ENCODE measurements at regions not wholly inside any gene's neighbourhood (a gene's known extent, or its start where the extent isn't known, plus 50 kb on each side); places are given as distances from the start of the nearest gene placed in this dataset.

DNA sequence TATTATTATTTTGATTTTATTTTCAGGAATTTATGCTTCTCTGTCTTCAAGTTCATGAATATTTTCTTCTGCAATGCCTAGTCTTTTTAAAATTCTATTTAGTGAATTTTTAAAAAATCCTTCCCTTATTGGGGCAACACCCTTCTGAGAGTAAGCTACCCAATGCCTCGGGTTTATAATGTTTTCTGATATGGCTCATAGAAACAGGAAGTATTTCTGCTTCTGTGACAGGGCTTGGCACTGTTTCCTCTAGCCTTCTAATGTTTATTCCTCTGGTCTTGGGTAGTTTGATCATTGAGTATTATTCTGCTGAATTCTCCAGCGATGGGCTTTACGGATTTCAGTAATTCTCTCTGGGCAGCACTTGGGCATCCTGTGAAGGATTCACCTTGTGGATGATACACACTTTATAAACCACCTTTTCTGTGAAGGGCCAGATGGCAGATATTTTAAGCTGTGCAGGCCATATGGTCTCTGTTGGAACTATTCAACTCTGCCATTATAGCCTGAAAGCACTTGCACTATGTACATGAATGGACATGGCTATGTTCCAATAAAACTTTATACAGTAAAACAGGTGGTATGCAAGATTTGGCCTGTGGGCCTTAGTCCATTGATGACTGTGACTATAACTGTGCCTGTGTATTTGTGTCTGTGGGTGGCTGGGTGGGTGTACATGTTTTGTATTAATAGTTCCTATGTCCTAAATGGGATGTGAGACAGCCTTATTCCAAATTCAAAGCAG lies 95.9 kb upstream of the FAT1 start:
- no peaks in the 10 kb centered on the region for H3K36me3 ChIP-seq (ENCODE audit: control insufficient read depth, insufficient read depth, low read length)
- H3K4me1 ChIP-seq (ENCODE audit: control insufficient read depth, insufficient read depth, low read length, poor library complexity, severe bottlenecking) = no peaks in the 10 kb centered on the region
- WGBS, 2 experiments (ENCODE audit: insufficient coverage in 2 of 2) = no CpG with 5 or more reads among the region's 3 CpGs
- no peak overlapping the region for H3K27ac ChIP-seq (ENCODE audit: low read depth, low read length, severe bottlenecking)
- no peak overlapping the region for H3K4me3 ChIP-seq (ENCODE audit: extremely low read depth, insufficient read depth, low read length, poor library complexity, severe bottlenecking)
- no peaks in the 10 kb centered on the region for H3K9me3 ChIP-seq (ENCODE audit: control insufficient read depth, low read length)

- WGBS, 2 experiments (ENCODE audit: insufficient coverage in 2 of 2) = 94% methylated on average over 2 of the region's 4 CpGs; no CpG with 5 or more reads in 1 of the 2 experiments
- H3K9me3 ChIP-seq (ENCODE audit: control insufficient read depth, low read length) = no peaks in the 10 kb centered on the region
- H3K27ac ChIP-seq (ENCODE audit: low read depth, low read length, severe bottlenecking) = no peak overlapping the region
- H3K4me1 ChIP-seq (ENCODE audit: control insufficient read depth, insufficient read depth, low read length, poor library complexity, severe bottlenecking) = no peaks in the 10 kb centered on the region
- H3K36me3 ChIP-seq (ENCODE audit: control insufficient read depth, insufficient read depth, low read length) = no peaks in the 10 kb centered on the region
- no peak overlapping the region for H3K4me3 ChIP-seq (ENCODE audit: extremely low read depth, insufficient read depth, low read length, poor library complexity, severe bottlenecking)
These were observed 96.8 kb upstream of the FAT1 start for GRCh38 chr4:186820391-186820891.

DNA sequence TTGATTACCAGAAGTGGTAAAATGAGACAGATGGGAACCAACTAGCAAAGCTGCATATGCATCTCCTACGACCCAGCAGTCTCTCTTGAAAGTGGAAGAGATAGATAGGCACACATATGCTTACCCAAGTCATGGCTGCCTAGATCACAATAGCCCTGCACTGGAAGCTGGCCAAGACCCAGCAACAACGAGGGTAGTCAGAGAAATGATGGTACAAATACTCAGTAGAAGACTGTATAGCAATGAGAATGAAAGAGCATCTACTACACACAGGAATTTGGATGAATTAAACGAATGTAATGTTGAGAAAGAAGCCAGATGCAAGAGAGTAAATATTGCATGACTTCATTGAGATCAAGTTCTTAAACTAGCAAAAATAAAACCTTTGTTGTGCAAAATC lies 100.3 kb upstream of the FAT1 start:
- 100% methylated on average over 1 to 2 of the region's 3 CpGs for WGBS, 2 experiments (ENCODE audit: insufficient coverage in 2 of 2)
- H3K4me3 ChIP-seq (ENCODE audit: extremely low read depth, insufficient read depth, low read length, poor library complexity, severe bottlenecking) = no peak overlapping the region
- no peaks in the 10 kb centered on the region for H3K4me1 ChIP-seq (ENCODE audit: control insufficient read depth, insufficient read depth, low read length, poor library complexity, severe bottlenecking)
- H3K36me3 ChIP-seq (ENCODE audit: control insufficient read depth, insufficient read depth, low read length) = no peaks in the 10 kb centered on the region
- H3K9me3 ChIP-seq (ENCODE audit: control insufficient read depth, low read length) = no peaks in the 10 kb centered on the region
- no peak overlapping the region for H3K27ac ChIP-seq (ENCODE audit: low read depth, low read length, severe bottlenecking)

DNA sequence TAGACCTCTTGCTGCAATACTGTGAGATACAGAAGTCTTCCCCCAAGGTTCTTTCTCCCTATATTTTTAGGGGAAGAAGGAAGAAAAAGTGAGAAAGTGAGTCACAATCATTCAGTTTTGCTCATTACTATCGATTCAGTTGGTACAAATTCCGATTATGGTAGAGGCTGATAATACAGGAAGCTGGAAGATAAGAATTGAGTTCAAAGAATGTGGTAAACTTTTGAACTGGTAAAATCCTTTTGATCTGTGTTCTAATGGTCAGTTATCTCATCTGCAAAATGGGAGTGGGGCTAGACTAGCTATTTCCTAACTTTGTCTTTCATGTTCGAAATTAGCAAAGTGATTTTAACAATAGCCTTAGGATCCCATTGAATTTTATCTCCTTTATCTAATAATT lies 101.4 kb upstream of the FAT1 start:
- Histone ChIP-seq H3K4me1 (ENCODE audit: control insufficient read depth, insufficient read depth, low read length, poor library complexity, severe bottlenecking) (no peaks in the 10 kb centered on the region), H3K9me3 (ENCODE audit: control insufficient read depth, low read length) (no peaks in the 10 kb centered on the region), H3K4me3 (ENCODE audit: extremely low read depth, insufficient read depth, low read length, poor library complexity, severe bottlenecking) (no peak overlapping the region), H3K27ac (ENCODE audit: low read depth, low read length, severe bottlenecking) (no peak overlapping the region), H3K36me3 (ENCODE audit: control insufficient read depth, insufficient read depth, low read length) (no peaks in the 10 kb centered on the region)
- 79 to 90% methylated on average over 2 of the region's 3 CpGs for WGBS, 2 experiments (ENCODE audit: insufficient coverage in 2 of 2)

GRCh38 chr4:186826006-186826405 lies 102.3 kb upstream of the FAT1 start:
- no peak overlapping the region for H3K27ac ChIP-seq (ENCODE audit: low read depth, low read length, severe bottlenecking)
- H3K9me3 ChIP-seq (ENCODE audit: control insufficient read depth, low read length) = no peaks in the 10 kb centered on the region
- no peak overlapping the region for H3K4me3 ChIP-seq (ENCODE audit: extremely low read depth, insufficient read depth, low read length, poor library complexity, severe bottlenecking)
- H3K4me1 ChIP-seq (ENCODE audit: control insufficient read depth, insufficient read depth, low read length, poor library complexity, severe bottlenecking) = no peaks in the 10 kb centered on the region
- H3K36me3 ChIP-seq (ENCODE audit: control insufficient read depth, insufficient read depth, low read length) = no peaks in the 10 kb centered on the region
- no CpG with 5 or more reads among the region's 2 CpGs for WGBS, 2 experiments (ENCODE audit: insufficient coverage in 2 of 2)

DNA sequence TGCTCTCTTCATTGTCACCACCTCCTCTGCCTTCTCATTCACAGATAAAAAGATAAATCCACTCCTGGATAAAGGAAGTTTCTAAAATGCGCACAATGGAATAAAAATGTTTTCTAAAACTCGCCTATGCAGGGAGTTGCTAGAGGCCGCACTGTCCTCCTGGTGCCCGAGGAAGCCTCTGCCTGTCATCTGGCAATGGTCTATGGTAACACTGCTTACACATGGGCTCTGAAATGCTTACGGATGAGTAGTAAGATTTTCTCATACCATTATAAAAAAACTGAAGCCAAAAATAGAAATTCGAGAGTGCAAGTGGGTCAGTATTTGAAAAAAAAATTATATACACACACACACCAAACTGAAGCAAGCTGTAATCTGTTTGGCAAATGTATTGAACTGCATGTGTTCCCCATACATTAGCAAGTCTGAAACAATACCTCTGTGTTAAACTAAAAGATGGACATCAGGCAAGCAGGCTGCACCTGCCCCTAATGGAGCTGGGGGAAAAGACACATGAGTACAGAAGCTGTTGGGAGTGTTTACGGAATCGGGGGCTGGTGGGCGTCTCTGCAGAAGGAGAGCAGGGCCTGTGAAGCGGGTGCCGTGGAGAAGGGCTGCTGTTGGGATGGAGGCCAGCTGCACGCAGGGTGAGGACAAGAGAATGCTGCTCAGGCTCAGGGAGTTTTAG lies 103.3 kb upstream of the FAT1 start:
- H3K27ac ChIP-seq (ENCODE audit: low read depth, low read length, severe bottlenecking) = no peak overlapping the region
- H3K4me3 ChIP-seq (ENCODE audit: extremely low read depth, insufficient read depth, low read length, poor library complexity, severe bottlenecking) = no peak overlapping the region
- H3K9me3 ChIP-seq (ENCODE audit: control insufficient read depth, low read length) = no peaks in the 10 kb centered on the region
- H3K36me3 ChIP-seq (ENCODE audit: control insufficient read depth, insufficient read depth, low read length) = no peaks in the 10 kb centered on the region
- WGBS, 2 experiments (ENCODE audit: insufficient coverage in 2 of 2) = 96 to 97% methylated on average over 9 to 10 of the region's 12 CpGs
- no peaks in the 10 kb centered on the region for H3K4me1 ChIP-seq (ENCODE audit: control insufficient read depth, insufficient read depth, low read length, poor library complexity, severe bottlenecking)

DNA sequence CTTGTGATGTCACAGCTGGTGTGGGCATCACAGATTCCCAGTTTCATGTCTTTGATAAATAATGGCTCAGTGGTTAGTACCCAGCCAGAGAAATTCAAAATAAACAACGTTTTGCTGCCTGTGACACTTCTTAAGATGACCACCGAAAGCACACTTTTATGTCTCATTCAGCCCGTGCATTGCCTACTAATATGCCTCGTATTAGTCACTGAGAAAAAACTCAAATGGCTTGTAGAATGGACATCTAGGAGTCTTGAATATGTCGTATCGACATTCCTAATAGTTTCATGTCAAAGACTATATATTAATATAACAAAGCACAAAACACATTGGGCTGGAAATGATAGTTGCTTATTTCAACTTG lies 103.9 kb upstream of the FAT1 start:
- H3K27ac ChIP-seq (ENCODE audit: low read depth, low read length, severe bottlenecking) = no peak overlapping the region
- no peaks in the 10 kb centered on the region for H3K9me3 ChIP-seq (ENCODE audit: control insufficient read depth, low read length)
- H3K36me3 ChIP-seq (ENCODE audit: control insufficient read depth, insufficient read depth, low read length) = no peaks in the 10 kb centered on the region
- WGBS, 2 experiments (ENCODE audit: insufficient coverage in 2 of 2) = 79 to 89% methylated on average over 3 to 4 of the region's 6 CpGs
- H3K4me1 ChIP-seq (ENCODE audit: control insufficient read depth, insufficient read depth, low read length, poor library complexity, severe bottlenecking) = no peaks in the 10 kb centered on the region
- H3K4me3 ChIP-seq (ENCODE audit: extremely low read depth, insufficient read depth, low read length, poor library complexity, severe bottlenecking) = no peak overlapping the region

DNA sequence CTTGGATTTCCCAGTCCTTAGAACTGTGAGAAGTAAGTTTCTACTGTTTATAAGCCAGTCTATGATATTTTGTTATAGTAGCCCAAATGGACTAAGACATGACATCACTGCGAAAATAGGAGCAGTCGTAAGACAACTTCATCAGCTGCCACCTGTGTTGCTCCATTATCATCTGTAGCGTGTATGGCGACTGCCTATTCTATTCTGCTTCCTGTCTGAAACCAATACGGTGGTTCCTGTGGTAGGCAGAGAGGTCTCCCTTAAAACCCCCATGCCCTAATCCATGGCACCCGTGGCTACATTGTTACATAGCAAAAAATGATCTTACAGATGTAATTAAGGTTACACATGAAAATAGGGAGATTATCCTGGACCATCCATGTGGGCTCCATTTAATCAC lies 105.4 kb upstream of the FAT1 start:
- Histone ChIP-seq H3K36me3 (ENCODE audit: control insufficient read depth, insufficient read depth, low read length) (no peaks in the 10 kb centered on the region), H3K27ac (ENCODE audit: low read depth, low read length, severe bottlenecking) (no peak overlapping the region), H3K4me1 (ENCODE audit: control insufficient read depth, insufficient read depth, low read length, poor library complexity, severe bottlenecking) (no peaks in the 10 kb centered on the region), H3K9me3 (ENCODE audit: control insufficient read depth, low read length) (no peaks in the 10 kb centered on the region), H3K4me3 (ENCODE audit: extremely low read depth, insufficient read depth, low read length, poor library complexity, severe bottlenecking) (no peak overlapping the region)
- WGBS, 2 experiments (ENCODE audit: insufficient coverage in 2 of 2) = 96 to 98% methylated on average over 4 to 5 of the region's 6 CpGs

DNA sequence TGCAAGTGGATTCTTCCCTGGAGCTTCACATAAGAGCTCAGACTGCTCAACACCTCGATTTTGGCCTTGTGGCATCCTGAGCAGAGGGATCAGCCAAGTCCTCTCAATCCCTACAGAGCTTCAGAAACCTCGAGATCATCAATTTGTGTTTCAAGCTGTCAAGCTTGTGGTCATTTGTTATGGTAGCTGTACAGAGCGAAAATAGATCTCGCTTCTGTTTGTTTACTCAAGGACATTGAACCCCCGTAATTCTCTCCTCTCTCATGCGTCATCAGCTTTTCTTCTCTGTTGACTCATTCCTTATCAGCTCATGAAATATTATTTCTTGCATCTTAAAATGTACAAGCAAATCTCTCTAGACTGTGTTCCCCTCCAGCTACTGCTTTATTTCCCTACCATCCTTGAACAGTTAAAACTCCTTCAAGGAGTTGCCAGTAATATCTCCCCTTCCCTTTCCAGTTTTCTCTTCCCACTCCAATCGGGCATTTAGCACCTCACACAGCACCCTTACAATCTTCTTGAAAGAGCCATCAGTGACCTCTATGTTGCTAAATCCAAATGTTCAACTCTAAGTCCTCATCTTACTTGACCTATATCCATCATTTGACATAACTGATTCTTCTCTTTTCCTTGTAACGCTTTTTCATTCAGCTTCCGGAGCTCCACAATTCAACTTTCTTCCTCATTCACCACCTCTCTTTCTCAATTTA lies 106.2 kb upstream of the FAT1 start:
- WGBS, 2 experiments (ENCODE audit: insufficient coverage in 2 of 2) = 80 to 82% methylated on average over 7 to 9 of the region's 9 CpGs
- Histone ChIP-seq H3K9me3 (ENCODE audit: control insufficient read depth, low read length) (no peaks in the 10 kb centered on the region), H3K36me3 (ENCODE audit: control insufficient read depth, insufficient read depth, low read length) (no peaks in the 10 kb centered on the region), H3K27ac (ENCODE audit: low read depth, low read length, severe bottlenecking) (no peak overlapping the region), H3K4me3 (ENCODE audit: extremely low read depth, insufficient read depth, low read length, poor library complexity, severe bottlenecking) (no peak overlapping the region), H3K4me1 (ENCODE audit: control insufficient read depth, insufficient read depth, low read length, poor library complexity, severe bottlenecking) (no peaks in the 10 kb centered on the region)

GRCh38 chr4:186831574-186831973 lies 107.9 kb upstream of the FAT1 start:
- H3K36me3 ChIP-seq (ENCODE audit: control insufficient read depth, insufficient read depth, low read length) = no peaks in the 10 kb centered on the region
- H3K27ac ChIP-seq (ENCODE audit: low read depth, low read length, severe bottlenecking) = no peak overlapping the region
- no peaks in the 10 kb centered on the region for H3K4me1 ChIP-seq (ENCODE audit: control insufficient read depth, insufficient read depth, low read length, poor library complexity, severe bottlenecking)
- no peak overlapping the region for H3K4me3 ChIP-seq (ENCODE audit: extremely low read depth, insufficient read depth, low read length, poor library complexity, severe bottlenecking)
- H3K9me3 ChIP-seq (ENCODE audit: control insufficient read depth, low read length) = no peaks in the 10 kb centered on the region
- WGBS, 2 experiments (ENCODE audit: insufficient coverage in 2 of 2) = 96 to 97% methylated on average over 4 of the region's 4 CpGs
